Dendritic cell treated with granulocyte-macrophage colony-stimulating factor and Interleukin-4, amounts not matched to agents 40 ng/mL and 50 ng/mL, for 4 days (primary cell): ENCODE measurements at regions not wholly inside any gene's neighbourhood (a gene's known extent, or its start where the extent isn't known, plus 50 kb on each side); places are given as distances from the start of the nearest gene placed in this dataset.
"Not testable (repeated sequence)": the region's sequence is repeated elsewhere in the genome, so short reads cannot be mapped to it uniquely, and the experiment has no call there.

Experiments used
- H3K27ac Mint-ChIP-seq: one replicate; pipeline ENCODE4 v1.8.0; 2022; ENCODE audit warnings: mild to moderate bottlenecking, mixed read lengths
- H3K27me3 Mint-ChIP-seq: one replicate; pipeline ENCODE4 v1.8.0; 2022; ENCODE audit warnings: mild to moderate bottlenecking, mixed read lengths
- H3K36me3 Mint-ChIP-seq: one replicate; pipeline ENCODE4 v1.8.0; 2022; ENCODE audit warnings: low read depth, mixed read lengths
- H3K4me1 Mint-ChIP-seq: one replicate; pipeline ENCODE4 v1.8.0; 2022; ENCODE audit warnings: low read depth, mixed read lengths
- H3K4me3 Mint-ChIP-seq: one replicate; pipeline ENCODE4 v1.8.0; 2022; ENCODE audit warnings: mild to moderate bottlenecking, moderate library complexity, mixed read lengths
- H3K9me3 Mint-ChIP-seq: one replicate; pipeline ENCODE4 v1.8.0; 2022; ENCODE audit warnings: mixed read lengths
- intact Hi-C: fragments of 100-400 bp; cut with micrococcal nuclease; formaldehyde crosslinking; loops from one replicate; pipeline ENCODE4 v1.15.0; 2022

DNA sequence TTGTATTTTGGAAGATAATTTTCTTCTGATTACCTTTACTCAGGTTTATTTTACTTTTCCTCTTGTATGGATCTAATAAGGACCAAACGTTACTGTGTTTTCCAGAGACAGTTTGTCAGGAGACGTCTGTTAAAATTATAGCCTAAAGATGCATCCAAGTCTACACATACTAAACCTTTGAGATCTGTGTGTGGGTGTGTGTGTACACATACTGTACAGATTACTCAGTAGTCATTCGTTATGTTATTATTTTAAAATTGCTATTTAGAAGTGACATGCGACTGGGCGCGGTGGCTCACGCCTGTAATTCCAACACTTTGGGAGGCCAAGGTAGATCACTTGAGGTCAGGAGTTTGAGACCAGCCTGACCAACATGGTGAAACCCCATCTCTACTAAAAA lies 51.6 kb upstream of the CNTLN start:
- no peaks in the 10 kb centered on the region for H3K4me1 Mint-ChIP-seq
- no peaks in the 10 kb centered on the region for H3K27me3 Mint-ChIP-seq
- H3K4me3 Mint-ChIP-seq = no peak overlapping the region
- intact Hi-C loops = no loop called here
- H3K36me3 Mint-ChIP-seq = no peaks in the 10 kb centered on the region
- no peak overlapping the region for H3K27ac Mint-ChIP-seq
- no peaks in the 10 kb centered on the region for H3K9me3 Mint-ChIP-seq

GRCh38 chr9:17082343-17083064 lies 52.3 kb upstream of the CNTLN start:
- intact Hi-C loops = no loop called here
- Mint-ChIP-seq H3K4me3 (no peak overlapping the region), H3K9me3 (no peaks in the 10 kb centered on the region), H3K36me3 (no peaks in the 10 kb centered on the region), H3K27ac (no peak overlapping the region), H3K27me3 (no peaks in the 10 kb centered on the region), H3K4me1 (no peaks in the 10 kb centered on the region)

DNA sequence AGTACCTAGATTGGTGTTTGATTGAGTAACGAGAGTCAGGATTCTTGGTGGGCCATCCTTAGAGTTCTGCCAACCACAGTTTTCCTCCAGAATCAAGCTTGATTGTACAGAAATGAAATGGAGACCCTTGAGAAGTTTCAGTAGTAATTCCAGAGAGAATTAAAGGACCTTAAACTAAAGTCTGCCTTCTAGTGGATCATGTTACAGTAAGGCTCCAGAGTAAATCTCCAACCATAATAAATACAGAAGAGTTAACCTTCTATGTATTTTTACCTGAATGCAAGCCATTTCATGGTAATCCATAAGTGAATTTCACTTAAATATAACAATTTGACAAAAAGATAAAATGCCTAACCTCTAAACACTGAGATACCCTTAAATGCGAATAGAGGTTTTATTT lies 53.0 kb upstream of the CNTLN start:
- Mint-ChIP-seq H3K4me3 (no peak overlapping the region), H3K27me3 (no peaks in the 10 kb centered on the region), H3K27ac (no peak overlapping the region), H3K9me3 (no peaks in the 10 kb centered on the region), H3K36me3 (no peaks in the 10 kb centered on the region), H3K4me1 (no peaks in the 10 kb centered on the region)
- intact Hi-C loops = no loop called here

DNA sequence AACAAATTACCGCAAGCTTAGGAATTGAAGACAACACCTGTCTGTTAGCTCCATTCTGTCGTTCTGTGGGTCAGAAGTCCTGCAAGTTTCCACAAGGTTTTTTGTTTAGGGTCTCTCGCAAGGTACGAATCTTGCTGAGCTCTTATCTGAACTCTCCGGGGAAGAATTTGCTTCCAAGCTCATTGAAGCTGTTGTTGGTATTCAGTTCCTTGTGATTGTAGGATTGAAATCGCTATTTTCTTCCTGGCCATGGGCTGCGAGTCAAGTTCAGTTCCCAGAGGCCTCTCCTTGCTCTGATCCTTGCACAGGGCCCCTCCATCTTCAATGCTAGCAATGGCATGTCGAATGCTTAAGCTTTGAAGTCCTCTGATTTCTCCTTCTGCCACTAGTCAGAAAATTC lies 53.5 kb upstream of the CNTLN start:
- no peak overlapping the region for H3K4me3 Mint-ChIP-seq
- intact Hi-C loops = no loop called here
- H3K27ac Mint-ChIP-seq = no peak overlapping the region
- no peaks in the 10 kb centered on the region for H3K27me3 Mint-ChIP-seq
- no peaks in the 10 kb centered on the region for H3K4me1 Mint-ChIP-seq
- no peaks in the 10 kb centered on the region for H3K9me3 Mint-ChIP-seq
- no peaks in the 10 kb centered on the region for H3K36me3 Mint-ChIP-seq

DNA sequence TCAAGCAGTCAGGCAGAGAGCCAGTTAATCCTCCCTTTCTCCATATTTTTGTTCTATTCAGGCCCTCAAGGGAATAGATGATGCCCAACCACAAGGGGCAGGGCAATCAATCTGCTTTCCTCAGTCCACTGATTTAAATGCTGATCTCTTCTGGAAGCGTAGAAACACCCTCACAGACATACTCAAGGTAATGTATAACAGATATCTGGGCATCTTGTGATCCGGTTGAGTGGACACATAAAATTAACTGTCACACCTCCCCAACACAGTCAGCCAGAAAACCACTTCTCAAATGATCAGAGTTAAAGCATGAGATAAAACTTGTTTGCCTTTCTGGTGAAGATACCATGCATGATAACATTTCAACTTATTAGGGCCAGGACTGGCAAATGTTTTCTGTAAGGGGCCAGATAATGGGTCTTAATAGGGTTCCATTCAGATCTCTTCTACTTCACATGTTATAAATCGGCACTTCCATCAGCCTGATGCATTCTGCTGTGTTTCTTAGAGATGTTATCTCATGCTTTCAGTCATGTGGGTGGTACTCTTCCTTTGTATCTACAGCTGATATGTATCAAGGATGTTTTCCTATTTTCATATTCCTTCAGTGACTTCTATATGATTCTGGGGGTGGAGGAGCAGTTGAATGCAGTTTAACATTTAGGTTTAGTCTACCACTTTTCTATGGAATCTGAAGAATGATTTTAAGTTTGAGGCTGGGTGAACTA lies 58.9 kb upstream of the CNTLN start:
- no peaks in the 10 kb centered on the region for H3K36me3 Mint-ChIP-seq
- H3K4me1 Mint-ChIP-seq = no peaks in the 10 kb centered on the region
- no peak overlapping the region for H3K27ac Mint-ChIP-seq
- H3K9me3 Mint-ChIP-seq = peaks cover 12% of the 10 kb centered on the region
- no peaks in the 10 kb centered on the region for H3K27me3 Mint-ChIP-seq
- intact Hi-C loops = no loop called here
- no peak overlapping the region for H3K4me3 Mint-ChIP-seq

DNA sequence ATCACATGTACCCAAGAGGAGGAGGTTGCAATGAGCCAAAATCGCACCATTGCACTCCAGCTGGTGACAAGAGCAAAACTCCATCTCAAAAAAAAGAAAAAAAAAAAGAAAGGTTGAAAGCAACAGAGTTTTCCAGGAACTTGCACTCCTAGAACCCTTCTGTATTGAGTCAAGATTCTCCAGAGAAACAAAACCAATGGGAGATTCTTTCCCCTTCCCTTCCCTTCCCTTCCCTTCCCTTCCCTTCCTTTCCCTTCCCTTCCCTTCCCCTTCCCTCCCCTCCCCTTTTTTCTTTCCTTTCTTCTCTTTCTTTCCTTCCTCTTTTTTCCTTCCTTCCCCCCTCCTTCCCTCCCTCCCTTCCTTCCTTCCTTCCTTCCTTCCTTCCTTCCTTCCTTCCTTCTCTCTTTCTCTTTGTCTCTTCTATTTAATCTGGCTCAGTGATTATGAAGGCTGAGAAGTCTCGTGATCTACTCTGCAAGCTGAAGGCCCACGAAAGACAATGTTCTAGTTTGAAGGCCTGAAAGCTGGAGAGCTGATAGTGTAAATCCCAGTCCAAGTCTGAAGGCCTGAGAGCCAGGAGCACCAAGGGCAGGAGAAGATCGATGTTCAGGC lies 59.6 kb upstream of the CNTLN start:
- H3K4me1 Mint-ChIP-seq = no peaks in the 10 kb centered on the region
- H3K36me3 Mint-ChIP-seq = no peaks in the 10 kb centered on the region
- peaks cover 12% of the 10 kb centered on the region for H3K9me3 Mint-ChIP-seq
- intact Hi-C loops = no loop called here
- H3K4me3 Mint-ChIP-seq = no peak overlapping the region
- no peak overlapping the region for H3K27ac Mint-ChIP-seq
- no peaks in the 10 kb centered on the region for H3K27me3 Mint-ChIP-seq

- intact Hi-C loops = not testable (repeated sequence)
- H3K9me3 Mint-ChIP-seq = peaks cover 12% of the 10 kb centered on the region
These were observed 62.3 kb upstream of the CNTLN start for GRCh38 chr9:17072563-17072962.

DNA sequence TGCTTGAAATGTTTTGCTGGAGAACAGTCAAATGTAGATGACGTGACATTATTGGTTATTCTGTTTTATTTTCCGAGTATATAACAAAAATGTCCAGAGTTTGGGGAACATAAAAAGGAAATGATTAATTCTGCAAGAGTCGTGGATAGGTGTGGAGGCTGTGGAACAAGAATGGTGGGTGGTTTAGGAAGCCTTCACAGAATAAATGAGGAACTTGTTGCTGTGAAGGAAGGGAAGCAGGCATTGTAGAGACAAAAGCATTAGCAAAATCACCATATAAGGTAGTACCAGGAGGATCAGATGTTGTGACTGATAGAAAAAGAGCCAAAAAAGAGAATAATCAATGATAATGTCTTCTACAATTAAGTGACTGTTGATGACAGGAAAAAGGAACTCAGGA lies 66.2 kb upstream of the CNTLN start:
- intact Hi-C loops = no loop called here
- Mint-ChIP-seq H3K27me3 (no peaks in the 10 kb centered on the region), H3K9me3 (no peaks in the 10 kb centered on the region), H3K36me3 (no peaks in the 10 kb centered on the region), H3K27ac (peak overlapping the region; percentile 31), H3K4me1 (peaks cover 16% of the 10 kb centered on the region), H3K4me3 (no peak overlapping the region)

More at GRCh38 chr9:17072563-17072962, 62.3 kb upstream of the CNTLN start:
- not testable (repeated sequence) for H3K27ac Mint-ChIP-seq, H3K4me3 Mint-ChIP-seq, H3K36me3 Mint-ChIP-seq, H3K27me3 Mint-ChIP-seq
- peaks cover 16% of the 10 kb centered on the region for H3K4me1 Mint-ChIP-seq

- H3K36me3 Mint-ChIP-seq = no peaks in the 10 kb centered on the region
- intact Hi-C loops = no loop called here
These were observed 69.8 kb upstream of the CNTLN start for GRCh38 chr9:17065062-17065461.

DNA sequence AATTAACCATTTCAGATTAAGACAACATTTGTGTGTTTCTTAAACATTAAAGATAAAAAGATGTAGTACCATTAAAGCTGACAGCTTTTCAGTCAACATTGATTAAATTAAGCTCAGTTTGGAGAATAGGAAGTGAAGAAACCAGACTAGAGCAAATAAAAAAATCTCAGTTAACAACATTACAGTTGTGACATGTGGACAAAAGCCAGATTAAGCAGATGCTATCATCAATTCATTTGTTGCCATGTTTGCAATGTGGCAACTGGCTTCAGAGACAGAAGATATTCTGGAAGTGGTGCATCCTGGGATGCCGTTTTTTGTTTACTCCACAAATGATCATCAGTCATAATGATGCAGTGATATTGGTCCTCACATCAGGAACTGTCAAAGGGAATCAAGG lies 70.3 kb upstream of the CNTLN start:
- H3K4me3 Mint-ChIP-seq = no peak overlapping the region
- H3K9me3 Mint-ChIP-seq = no peaks in the 10 kb centered on the region
- no peak overlapping the region for H3K27ac Mint-ChIP-seq
- peaks cover 15% of the 10 kb centered on the region for H3K4me1 Mint-ChIP-seq
- H3K27me3 Mint-ChIP-seq = no peaks in the 10 kb centered on the region
- intact Hi-C loops = no loop called here
- no peaks in the 10 kb centered on the region for H3K36me3 Mint-ChIP-seq

More at GRCh38 chr9:17065062-17065461, 69.8 kb upstream of the CNTLN start:
- Mint-ChIP-seq H3K4me1 (peaks cover 16% of the 10 kb centered on the region), H3K27me3 (no peaks in the 10 kb centered on the region), H3K4me3 (no peak overlapping the region), H3K27ac (no peak overlapping the region), H3K9me3 (no peaks in the 10 kb centered on the region)

DNA sequence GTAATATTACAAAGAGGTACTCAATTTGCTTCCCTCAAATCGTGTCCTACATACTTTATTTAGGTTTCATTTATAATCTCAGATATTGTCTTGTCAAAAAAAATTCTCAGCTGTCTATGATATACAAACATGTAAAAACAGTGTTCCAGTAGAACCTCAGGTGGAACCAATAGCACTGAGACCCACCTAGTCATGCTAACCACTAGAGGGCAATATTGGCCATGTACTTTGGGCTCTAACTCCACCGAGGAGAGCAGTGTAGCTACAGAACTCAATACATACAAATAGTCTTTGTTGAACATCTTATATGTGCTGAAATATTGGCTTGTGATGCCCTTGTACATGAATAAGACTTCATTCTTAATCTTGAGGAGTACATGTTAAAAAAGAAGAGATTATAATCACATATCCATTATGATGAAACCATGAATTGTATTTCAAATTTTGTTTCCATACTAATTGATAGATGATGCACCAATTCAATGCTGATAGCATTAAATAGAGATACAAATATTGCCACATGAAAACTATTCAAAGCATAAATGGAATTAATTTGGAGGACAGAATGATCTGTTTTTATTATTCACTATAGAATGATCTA lies 71.2 kb upstream of the CNTLN start:
- no peak overlapping the region for H3K4me3 Mint-ChIP-seq
- H3K4me1 Mint-ChIP-seq = peaks cover 8% of the 10 kb centered on the region
- no peaks in the 10 kb centered on the region for H3K27me3 Mint-ChIP-seq
- H3K27ac Mint-ChIP-seq = no peak overlapping the region
- H3K36me3 Mint-ChIP-seq = no peaks in the 10 kb centered on the region
- no peaks in the 10 kb centered on the region for H3K9me3 Mint-ChIP-seq
- intact Hi-C loops = no loop called here

- Mint-ChIP-seq H3K4me3 (no peak overlapping the region), H3K4me1 (no peaks in the 10 kb centered on the region), H3K27ac (no peak overlapping the region), H3K9me3 (no peaks in the 10 kb centered on the region), H3K36me3 (no peaks in the 10 kb centered on the region), H3K27me3 (no peaks in the 10 kb centered on the region)
- intact Hi-C loops = no loop called here
These were observed 72.3 kb upstream of the CNTLN start for GRCh38 chr9:17062497-17062896.

DNA sequence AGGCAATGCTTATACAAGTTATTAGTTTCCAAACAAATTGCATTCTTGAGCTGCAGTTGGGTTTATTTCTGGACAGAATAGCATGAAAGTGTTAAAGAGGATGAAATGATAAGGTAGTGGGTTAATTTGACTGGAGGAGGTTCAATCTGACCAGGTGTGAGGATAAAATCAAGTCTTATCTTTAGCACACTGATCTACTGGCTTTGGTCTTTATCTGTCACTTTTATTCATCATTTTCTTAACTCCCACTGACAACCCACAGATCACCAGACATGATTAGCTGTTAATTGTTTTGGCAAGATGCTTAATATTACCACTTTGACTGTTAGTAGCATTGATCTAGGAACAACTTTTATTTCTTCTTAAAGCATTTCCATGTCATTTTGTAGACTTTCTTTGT lies 74.4 kb upstream of the CNTLN start:
- Mint-ChIP-seq H3K4me1 (no peaks in the 10 kb centered on the region), H3K9me3 (no peaks in the 10 kb centered on the region), H3K27ac (no peak overlapping the region), H3K27me3 (no peaks in the 10 kb centered on the region), H3K4me3 (no peak overlapping the region), H3K36me3 (no peaks in the 10 kb centered on the region)
- intact Hi-C loops = no loop called here

DNA sequence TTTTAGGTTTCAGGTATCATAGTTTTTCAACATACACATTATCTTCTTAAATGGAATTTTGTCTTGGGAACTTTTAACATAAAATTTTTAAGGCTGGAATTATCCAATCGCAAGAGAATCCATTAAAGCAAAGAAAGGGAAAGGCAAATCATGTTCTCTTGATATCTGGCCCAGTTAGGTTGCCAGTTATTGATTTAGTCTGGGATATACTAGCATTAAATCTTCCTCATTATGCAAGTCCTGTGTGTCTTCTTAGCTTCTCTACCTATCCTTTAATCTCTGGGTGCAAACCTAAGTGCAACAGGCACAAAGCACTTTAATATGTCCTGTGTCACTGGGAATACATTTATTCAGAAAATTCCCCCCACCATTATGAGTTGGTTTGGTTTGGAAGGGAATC lies 75.4 kb upstream of the CNTLN start:
- intact Hi-C loops = no loop called here
- Mint-ChIP-seq H3K4me1 (no peaks in the 10 kb centered on the region), H3K4me3 (no peak overlapping the region), H3K27ac (no peak overlapping the region), H3K27me3 (no peaks in the 10 kb centered on the region), H3K9me3 (no peaks in the 10 kb centered on the region), H3K36me3 (no peaks in the 10 kb centered on the region)
